HG02981 (cell line): ENCODE measurements at regions not wholly inside any gene's neighbourhood (a gene's known extent, or its start where the extent isn't known, plus 50 kb on each side); places are given as distances from the start of the nearest gene placed in this dataset.

Experiments
- ATAC-seq: cut with Tn5 transposase; IDR thresholded peaks from one replicate; pipeline ENCODE4 v1.9.1; 2021; ENCODE audit warnings: mild to moderate bottlenecking, moderate library complexity; ENCODE audit not compliant: unreplicated experiment

DNA sequence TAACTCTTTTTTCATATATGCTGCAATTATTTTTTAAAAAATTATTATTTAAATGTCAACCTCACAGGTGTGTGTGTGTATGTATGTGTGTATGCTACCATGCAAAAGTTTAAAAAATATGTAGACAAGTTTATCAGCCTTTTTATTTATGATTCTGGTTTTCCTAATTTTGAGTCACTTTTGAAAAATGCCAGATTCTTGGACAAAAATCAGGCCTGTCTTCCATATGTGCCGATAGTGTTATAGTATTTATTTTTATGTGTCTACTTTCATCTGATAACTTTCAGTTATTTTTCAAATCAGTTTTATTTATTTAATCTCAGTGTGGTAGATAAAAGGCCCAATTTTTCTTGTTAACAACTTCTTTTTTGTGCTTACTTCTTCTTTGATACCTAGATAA, 176.2 kb downstream of the RDH14 start:
- ATAC-seq = no peak

- ATAC-seq = no peak
Measured at GRCh38 chr2:18381386-18381785, 179.1 kb downstream of the RDH14 start.

DNA sequence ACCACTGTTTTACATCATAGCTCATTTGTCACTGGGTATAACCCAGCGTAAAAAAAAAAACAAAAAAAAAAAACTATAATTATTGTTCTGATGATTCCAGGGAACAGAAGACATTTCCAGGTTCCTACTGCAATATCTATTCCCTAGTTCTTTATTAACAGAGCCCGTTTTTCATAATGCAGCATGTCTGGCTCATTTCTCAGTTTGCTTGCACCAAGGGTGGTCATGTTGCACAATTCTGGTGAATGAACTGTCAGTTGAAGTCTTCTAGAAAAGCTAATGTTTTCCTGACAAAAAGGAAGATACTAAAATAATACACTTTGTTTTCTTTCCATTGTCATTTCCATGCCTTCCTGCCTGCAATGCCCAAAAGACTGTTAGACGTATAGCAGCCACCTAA, 180.1 kb downstream of the RDH14 start:
- ATAC-seq = no peak

DNA sequence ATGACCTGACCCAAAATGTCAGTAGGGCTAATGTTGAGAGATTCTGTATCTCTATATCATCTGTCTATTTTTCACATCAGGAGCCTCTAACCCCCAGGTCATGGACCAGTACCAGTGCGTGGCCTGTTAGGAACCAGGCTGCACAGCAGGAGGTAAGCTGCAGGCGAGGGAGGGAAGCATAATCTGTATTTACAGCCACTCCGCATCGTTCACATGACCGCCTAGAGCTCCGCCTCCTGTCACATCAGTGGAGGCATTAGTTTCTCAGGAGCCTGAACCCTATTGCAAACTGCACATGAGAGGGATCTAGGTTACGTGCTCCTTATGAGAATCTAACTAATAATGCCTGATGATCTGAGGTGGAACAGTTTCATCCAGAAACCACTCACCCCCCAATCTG, 180.6 kb downstream of the RDH14 start:
- ATAC-seq = no peak

DNA sequence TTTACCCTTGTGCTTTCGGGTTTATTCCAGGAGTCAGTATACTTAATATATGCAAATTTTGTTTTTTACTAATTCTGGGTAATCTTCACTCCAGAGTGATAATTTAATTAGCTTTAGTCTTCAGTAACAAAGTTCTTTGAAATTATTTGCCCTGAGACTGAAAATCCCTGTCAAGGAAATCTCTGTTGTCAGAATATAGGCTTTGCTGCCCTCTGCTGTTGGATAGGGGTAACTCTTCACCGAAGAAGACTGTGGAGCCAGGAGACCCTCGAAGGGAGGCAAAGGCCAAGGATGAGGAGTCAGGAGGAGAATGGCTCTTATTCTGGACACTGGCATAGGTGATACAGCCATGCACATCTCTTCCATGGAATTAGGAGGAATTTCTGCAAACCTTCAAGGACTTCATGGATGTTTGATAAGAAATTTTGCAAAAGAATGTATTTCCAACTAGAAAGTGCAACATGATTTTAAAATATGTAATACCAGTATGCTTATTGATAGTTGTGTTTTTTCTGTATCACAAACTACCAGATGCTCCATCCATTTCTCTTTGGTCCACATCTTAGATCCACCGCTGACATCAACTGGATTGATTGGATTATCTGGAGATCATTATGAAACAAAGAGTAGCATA, 182.3 kb downstream of the RDH14 start:
- ATAC-seq = peak; percentile 89

DNA sequence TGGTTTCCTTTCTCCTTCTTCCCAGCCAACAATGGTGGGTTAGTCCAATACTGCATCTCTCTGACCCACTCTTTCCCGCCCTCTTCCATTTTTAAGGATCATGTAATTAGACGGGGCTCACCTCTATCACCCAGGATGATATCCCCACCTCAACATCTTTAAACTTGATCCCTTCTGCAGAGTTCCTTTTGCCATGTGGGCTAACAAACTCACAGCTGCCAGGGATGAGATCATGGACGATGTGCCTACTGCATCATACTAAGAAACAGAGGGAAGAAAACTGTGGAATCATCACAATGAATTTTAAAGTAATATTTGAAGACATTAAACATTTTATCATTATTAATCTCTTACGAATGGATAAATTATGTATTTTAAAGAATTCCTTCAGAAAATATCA, 183.5 kb downstream of the RDH14 start:
- no peak for ATAC-seq

- ATAC-seq = no peak
Measured at GRCh38 chr2:18373664-18374063, 186.8 kb downstream of the RDH14 start.

- ATAC-seq = no peak
Measured at GRCh38 chr2:18373081-18373480, 187.4 kb downstream of the RDH14 start.

DNA sequence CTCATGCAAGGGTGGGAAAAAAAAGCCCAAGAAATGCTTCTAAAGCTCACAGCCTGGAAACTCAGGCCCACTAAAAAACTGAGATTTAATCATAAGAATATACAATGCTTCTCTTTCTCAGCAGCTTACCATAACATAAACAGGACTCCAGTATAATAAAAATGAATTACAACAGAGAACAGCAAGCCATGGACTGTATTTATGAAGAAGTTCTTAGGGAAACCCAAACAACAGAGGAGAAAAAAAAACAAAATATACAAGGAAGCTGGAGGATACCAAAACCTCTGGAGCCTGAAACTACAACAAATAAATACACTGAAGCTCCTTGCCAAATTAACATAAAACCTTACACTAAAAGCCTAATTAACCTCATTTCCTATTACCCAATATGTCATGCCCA, 187.8 kb downstream of the RDH14 start:
- no peak for ATAC-seq

DNA sequence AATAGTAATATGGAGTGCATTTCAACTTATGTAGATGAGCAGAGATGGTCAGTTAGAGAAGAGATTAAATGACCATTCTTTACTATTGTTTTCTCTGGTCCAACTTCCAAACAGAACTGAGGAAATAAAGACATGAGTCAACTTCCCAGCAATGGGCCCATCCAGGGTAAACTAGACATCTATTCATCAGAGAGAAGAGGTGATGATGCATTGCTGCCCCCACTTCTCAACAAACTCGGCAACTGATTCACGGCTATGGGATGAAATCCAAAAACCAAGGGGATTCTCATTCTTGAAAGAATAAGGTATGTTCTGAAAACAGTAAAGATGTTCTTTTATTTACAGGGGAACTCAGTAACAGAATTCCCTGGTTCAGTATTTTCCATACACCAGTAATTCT, 190.7 kb downstream of the RDH14 start:
- no peak for ATAC-seq

- no peak for ATAC-seq
Measured at GRCh38 chr2:18368008-18368407, 192.4 kb downstream of the RDH14 start.

GRCh38 chr2:18365342-18365741, 195.1 kb downstream of the RDH14 start:
- ATAC-seq = no peak

DNA sequence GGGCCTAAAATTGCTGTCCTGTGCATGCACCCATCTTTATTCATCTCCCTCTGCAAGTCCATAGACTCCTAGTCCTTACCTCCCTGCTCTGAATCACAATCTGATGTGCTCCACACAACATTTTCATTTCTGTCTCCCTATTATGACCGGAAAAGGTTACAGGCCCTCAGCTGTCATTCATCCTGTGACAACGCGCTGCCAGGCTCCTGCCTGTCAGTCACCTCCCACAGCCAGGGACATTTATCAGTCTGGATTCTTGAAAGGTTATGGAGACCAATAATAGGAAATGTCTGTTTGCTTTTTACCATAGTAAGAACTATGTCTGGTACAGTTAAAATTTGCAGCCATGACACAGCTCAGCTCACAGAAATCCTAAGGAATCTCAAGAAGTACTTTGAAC, 197.1 kb downstream of the RDH14 start:
- no peak for ATAC-seq

GRCh38 chr2:18362696-18363095, 197.8 kb downstream of the RDH14 start:
- no peak for ATAC-seq

DNA sequence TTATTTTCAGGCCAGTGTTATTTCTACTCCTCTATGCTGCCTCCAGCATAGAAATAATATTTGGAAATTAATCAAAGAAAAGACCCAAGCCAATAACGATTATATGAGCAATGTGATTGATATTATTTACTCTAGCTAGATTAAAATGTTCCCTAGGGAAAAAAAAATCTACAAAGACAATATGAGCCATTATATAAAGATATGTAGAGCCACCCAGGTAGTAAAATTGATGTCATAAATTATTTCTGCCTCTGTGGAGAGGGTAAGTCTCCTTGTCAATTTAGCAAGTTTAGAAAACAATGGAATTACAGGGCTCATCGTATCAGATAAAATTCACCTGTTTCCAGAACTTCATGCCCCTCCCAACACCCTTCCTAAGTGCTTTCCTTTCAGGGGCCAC, 202.9 kb downstream of the RDH14 start:
- ATAC-seq = no peak

GRCh38 chr2:18356676-18357075, 203.8 kb downstream of the RDH14 start:
- ATAC-seq = no peak

GRCh38 chr2:18349421-18349820, 211.0 kb downstream of the RDH14 start:
- no peak for ATAC-seq

- no peak for ATAC-seq
Measured at GRCh38 chr2:18346874-18347273, 213.6 kb downstream of the RDH14 start.

- no peak for ATAC-seq
Measured at GRCh38 chr2:18346344-18346743, 214.1 kb downstream of the RDH14 start.

- no peak for ATAC-seq
Measured at GRCh38 chr2:18345848-18346247, 214.6 kb downstream of the RDH14 start.

- no peak for ATAC-seq
Measured at GRCh38 chr2:18342901-18343300, 217.6 kb downstream of the RDH14 start.

DNA sequence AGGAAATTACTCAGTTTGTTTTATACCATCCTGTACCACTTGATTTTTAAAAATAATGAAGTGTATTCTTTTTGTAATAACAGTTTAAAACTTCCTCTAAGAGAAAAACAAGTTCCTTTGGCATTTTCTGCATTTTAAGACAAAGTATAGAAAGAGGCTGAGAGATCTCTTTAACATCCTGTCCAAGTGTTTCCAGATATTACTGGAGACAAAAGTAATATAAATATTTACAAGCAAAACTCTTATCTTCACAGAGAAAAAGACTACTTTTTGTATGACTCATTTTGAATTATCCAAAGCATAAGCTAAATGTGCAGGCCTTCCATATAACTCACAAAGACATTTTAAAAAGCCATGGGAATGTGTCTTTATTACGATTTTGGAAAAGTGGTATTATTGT, 221.1 kb downstream of the RDH14 start:
- ATAC-seq = no peak

DNA sequence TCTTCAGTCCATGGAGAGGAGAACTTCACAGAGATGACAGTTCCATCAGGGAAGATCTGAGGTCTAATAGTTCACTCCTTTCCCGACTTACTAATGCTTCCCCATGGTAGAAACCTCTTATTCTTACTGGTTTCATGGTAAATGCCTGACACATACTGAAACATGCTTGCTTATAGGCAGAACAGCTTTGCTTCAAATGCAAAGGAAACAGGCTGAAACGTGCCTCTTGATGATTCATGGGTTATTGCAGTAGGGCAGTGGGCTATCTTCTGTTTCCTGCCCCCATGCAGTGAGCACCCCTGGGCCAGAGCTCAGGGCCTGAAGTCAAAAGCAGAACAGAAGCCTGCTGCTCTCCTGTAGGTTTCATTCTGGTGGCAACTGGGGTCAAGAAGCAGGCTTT, 223.5 kb downstream of the RDH14 start:
- ATAC-seq = no peak

DNA sequence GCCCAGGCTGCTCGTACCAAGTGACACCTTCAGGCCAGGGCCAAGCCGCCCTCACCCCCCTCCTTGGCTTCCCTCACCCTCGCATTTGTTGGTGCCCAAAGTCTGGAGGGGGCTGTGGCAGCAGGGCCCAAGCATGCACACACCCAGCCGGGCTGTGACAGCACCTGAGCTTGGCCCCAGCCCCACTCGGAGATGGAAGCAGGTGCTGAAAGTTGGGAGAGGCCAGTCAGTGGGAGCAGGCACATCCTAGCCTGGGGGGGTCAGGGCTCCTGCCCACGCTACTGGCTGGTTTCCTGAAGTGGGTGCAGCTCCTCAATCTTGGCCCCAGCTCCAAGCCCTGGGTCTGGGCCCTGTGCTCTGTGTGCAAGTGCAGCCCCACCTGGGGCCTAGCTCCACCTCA, 228.0 kb downstream of the RDH14 start:
- ATAC-seq = no peak
